IMR-90 (cell line): ENCODE measurements at regions not wholly inside any gene's neighbourhood (a gene's known extent, or its start where the extent isn't known, plus 50 kb on each side); places are given as distances from the start of the nearest gene placed in this dataset.

Source experiments
- BHLHE40 ChIP-seq: fragments of 150-350 bp; IDR thresholded peaks from 2 replicates; pipeline ENCODE4 v1.6.1; 2016; ENCODE audit warnings: mild to moderate bottlenecking, low read depth, low read length
- CEBPB ChIP-seq: IDR thresholded peaks from 2 replicates; pipeline ENCODE4 v1.6.1; 2012; ENCODE audit warnings: low read depth, low read length, improper control_type of control experiment
- POLR2A ChIP-seq: IDR thresholded peaks from 2 replicates; pipeline ENCODE4 v1.6.1; 2012; ENCODE audit warnings: mild to moderate bottlenecking, low read depth, low read length
- RAD21 ChIP-seq: IDR thresholded peaks from 2 replicates; pipeline ENCODE4 v1.6.1; 2012; ENCODE audit warnings: low read length, improper control_type of control experiment
- RCOR1 ChIP-seq: IDR thresholded peaks from 2 replicates; pipeline ENCODE4 v1.6.1; 2012; ENCODE audit warnings: mild to moderate bottlenecking, low read length, improper control_type of control experiment; ENCODE audit not compliant: insufficient replicate concordance
- RFX5 ChIP-seq: IDR thresholded peaks from 2 replicates; pipeline ENCODE4 v1.8.0; 2012; ENCODE audit warnings: low read depth, mild to moderate bottlenecking, low read length, moderate library complexity
- TF ChIP-seq, protein P1 (sequence below): fragments of 150-350 bp; IDR thresholded peaks from 2 replicates; pipeline ENCODE4 v1.6.1; 2017; ENCODE audit warnings: mild to moderate bottlenecking, antibody characterized with exemption, low read length, low read depth
- TF ChIP-seq, protein P2 (sequence below): conservative IDR thresholded peaks from 2 replicates; pipeline ENCODE4 v1.5.1; 2012; ENCODE audit warnings: mild to moderate bottlenecking, low read depth, low read length, improper control_type of control experiment

DNA sequence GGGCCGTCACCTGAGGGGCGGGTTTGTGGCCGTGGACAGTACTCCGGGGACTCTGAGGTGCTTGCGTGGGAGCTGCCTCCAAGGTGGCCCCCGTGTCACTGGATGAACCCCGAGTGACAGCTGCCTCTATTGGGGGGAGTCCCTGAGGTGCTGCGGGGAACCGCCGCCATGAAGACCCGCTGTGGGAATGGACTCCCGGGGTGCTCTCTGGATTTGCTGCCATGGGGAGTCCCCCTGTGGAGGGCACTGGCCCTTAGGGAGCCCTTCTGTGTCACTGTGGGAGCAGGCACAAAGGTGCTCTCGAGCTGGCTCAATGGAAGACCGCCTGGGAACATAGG lies 100.2 kb upstream of the CCL21 start:
- TF ChIP-seq, protein P1, sequence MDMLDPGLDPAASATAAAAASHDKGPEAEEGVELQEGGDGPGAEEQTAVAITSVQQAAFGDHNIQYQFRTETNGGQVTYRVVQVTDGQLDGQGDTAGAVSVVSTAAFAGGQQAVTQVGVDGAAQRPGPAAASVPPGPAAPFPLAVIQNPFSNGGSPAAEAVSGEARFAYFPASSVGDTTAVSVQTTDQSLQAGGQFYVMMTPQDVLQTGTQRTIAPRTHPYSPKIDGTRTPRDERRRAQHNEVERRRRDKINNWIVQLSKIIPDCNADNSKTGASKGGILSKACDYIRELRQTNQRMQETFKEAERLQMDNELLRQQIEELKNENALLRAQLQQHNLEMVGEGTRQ, result no peak
- TF ChIP-seq, protein P2, sequence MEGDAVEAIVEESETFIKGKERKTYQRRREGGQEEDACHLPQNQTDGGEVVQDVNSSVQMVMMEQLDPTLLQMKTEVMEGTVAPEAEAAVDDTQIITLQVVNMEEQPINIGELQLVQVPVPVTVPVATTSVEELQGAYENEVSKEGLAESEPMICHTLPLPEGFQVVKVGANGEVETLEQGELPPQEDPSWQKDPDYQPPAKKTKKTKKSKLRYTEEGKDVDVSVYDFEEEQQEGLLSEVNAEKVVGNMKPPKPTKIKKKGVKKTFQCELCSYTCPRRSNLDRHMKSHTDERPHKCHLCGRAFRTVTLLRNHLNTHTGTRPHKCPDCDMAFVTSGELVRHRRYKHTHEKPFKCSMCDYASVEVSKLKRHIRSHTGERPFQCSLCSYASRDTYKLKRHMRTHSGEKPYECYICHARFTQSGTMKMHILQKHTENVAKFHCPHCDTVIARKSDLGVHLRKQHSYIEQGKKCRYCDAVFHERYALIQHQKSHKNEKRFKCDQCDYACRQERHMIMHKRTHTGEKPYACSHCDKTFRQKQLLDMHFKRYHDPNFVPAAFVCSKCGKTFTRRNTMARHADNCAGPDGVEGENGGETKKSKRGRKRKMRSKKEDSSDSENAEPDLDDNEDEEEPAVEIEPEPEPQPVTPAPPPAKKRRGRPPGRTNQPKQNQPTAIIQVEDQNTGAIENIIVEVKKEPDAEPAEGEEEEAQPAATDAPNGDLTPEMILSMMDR, result no peak
- TF ChIP-seq RCOR1 (no peak), BHLHE40 (no peak), CEBPB (no peak), RFX5 (no peak), POLR2A (no peak), RAD21 (no peak)
